ENCODE measurements at regions not wholly inside any gene's neighbourhood (a gene's known extent, or its start where the extent isn't known, plus 50 kb on each side); places are given as distances from the start of the nearest gene placed in this dataset.

- Mint-ChIP-seq H3K9me3 (no peaks in the 10 kb centered on the region), H3K27me3 (no peaks in the 10 kb centered on the region), H3K4me3 (no peak overlapping the region), H3K4me1 (ENCODE audit: low read depth) (no peaks in the 10 kb centered on the region), H3K27ac (no peak overlapping the region), H3K36me3 (ENCODE audit: low read depth) (no peaks in the 10 kb centered on the region)
- intact Hi-C loops (cut with micrococcal nuclease) = no loop called here
Observed at GRCh38 chr18:55073834-55074233, 114.6 kb upstream of the CCDC68 start.

- no peaks in the 10 kb centered on the region for H3K4me1 Mint-ChIP-seq (ENCODE audit: low read depth)
- intact Hi-C loops (cut with micrococcal nuclease) = no loop called here
- no peaks in the 10 kb centered on the region for H3K9me3 Mint-ChIP-seq
- no peak overlapping the region for H3K4me3 Mint-ChIP-seq
- H3K27ac Mint-ChIP-seq = no peak overlapping the region
- H3K27me3 Mint-ChIP-seq = no peaks in the 10 kb centered on the region
- no peaks in the 10 kb centered on the region for H3K36me3 Mint-ChIP-seq (ENCODE audit: low read depth)
Observed at GRCh38 chr18:55073116-55073515, 113.9 kb upstream of the CCDC68 start.

- H3K4me3 Mint-ChIP-seq = no peak overlapping the region
- intact Hi-C loops (cut with micrococcal nuclease) = no loop called here
- H3K27me3 Mint-ChIP-seq = no peaks in the 10 kb centered on the region
- no peaks in the 10 kb centered on the region for H3K9me3 Mint-ChIP-seq
- no peaks in the 10 kb centered on the region for H3K36me3 Mint-ChIP-seq (ENCODE audit: low read depth)
- no peak overlapping the region for H3K27ac Mint-ChIP-seq
- H3K4me1 Mint-ChIP-seq (ENCODE audit: low read depth) = no peaks in the 10 kb centered on the region
Observed at GRCh38 chr18:55072698-55073097, 113.4 kb upstream of the CCDC68 start.

GRCh38 chr18:55072181-55072580 lies 112.9 kb upstream of the CCDC68 start:
- no peak overlapping the region for H3K27ac Mint-ChIP-seq
- H3K4me3 Mint-ChIP-seq = no peak overlapping the region
- no peaks in the 10 kb centered on the region for H3K4me1 Mint-ChIP-seq (ENCODE audit: low read depth)
- intact Hi-C loops (cut with micrococcal nuclease) = no loop called here
- no peaks in the 10 kb centered on the region for H3K9me3 Mint-ChIP-seq
- no peaks in the 10 kb centered on the region for H3K36me3 Mint-ChIP-seq (ENCODE audit: low read depth)
- no peaks in the 10 kb centered on the region for H3K27me3 Mint-ChIP-seq

GRCh38 chr18:55069497-55069896 lies 110.2 kb upstream of the CCDC68 start:
- Mint-ChIP-seq H3K27me3 (no peaks in the 10 kb centered on the region), H3K4me3 (no peak overlapping the region), H3K36me3 (ENCODE audit: low read depth) (no peaks in the 10 kb centered on the region), H3K9me3 (no peaks in the 10 kb centered on the region), H3K4me1 (ENCODE audit: low read depth) (no peaks in the 10 kb centered on the region), H3K27ac (no peak overlapping the region)
- intact Hi-C loops (cut with micrococcal nuclease) = no loop called here

GRCh38 chr18:55064760-55065159 lies 105.5 kb upstream of the CCDC68 start:
- no peaks in the 10 kb centered on the region for H3K4me1 Mint-ChIP-seq (ENCODE audit: low read depth)
- no peaks in the 10 kb centered on the region for H3K9me3 Mint-ChIP-seq
- H3K4me3 Mint-ChIP-seq = no peak overlapping the region
- no peak overlapping the region for H3K27ac Mint-ChIP-seq
- H3K27me3 Mint-ChIP-seq = no peaks in the 10 kb centered on the region
- no peaks in the 10 kb centered on the region for H3K36me3 Mint-ChIP-seq (ENCODE audit: low read depth)
- intact Hi-C loops (cut with micrococcal nuclease) = no loop called here

GRCh38 chr18:55064073-55064472 lies 104.8 kb upstream of the CCDC68 start:
- Mint-ChIP-seq H3K36me3 (ENCODE audit: low read depth) (no peaks in the 10 kb centered on the region), H3K27me3 (no peaks in the 10 kb centered on the region), H3K4me3 (no peak overlapping the region), H3K9me3 (no peaks in the 10 kb centered on the region), H3K27ac (no peak overlapping the region), H3K4me1 (ENCODE audit: low read depth) (no peaks in the 10 kb centered on the region)
- intact Hi-C loops (cut with micrococcal nuclease) = no loop called here

GRCh38 chr18:55054021-55054990 lies 95.0 kb upstream of the CCDC68 start:
- H3K36me3 Mint-ChIP-seq (ENCODE audit: low read depth) = no peaks in the 10 kb centered on the region
- H3K27ac Mint-ChIP-seq = no peak overlapping the region
- H3K4me3 Mint-ChIP-seq = no peak overlapping the region
- H3K4me1 Mint-ChIP-seq (ENCODE audit: low read depth) = no peaks in the 10 kb centered on the region
- intact Hi-C loops (cut with micrococcal nuclease) = no loop called here
- no peaks in the 10 kb centered on the region for H3K27me3 Mint-ChIP-seq
- no peaks in the 10 kb centered on the region for H3K9me3 Mint-ChIP-seq

GRCh38 chr18:55048892-55049291 lies 89.6 kb upstream of the CCDC68 start:
- Mint-ChIP-seq H3K9me3 (no peaks in the 10 kb centered on the region), H3K36me3 (ENCODE audit: low read depth) (no peaks in the 10 kb centered on the region)
- intact Hi-C loops (cut with micrococcal nuclease) = no loop called here

GRCh38 chr18:55047546-55047945 lies 88.3 kb upstream of the CCDC68 start:
- H3K27ac Mint-ChIP-seq = no peak overlapping the region
- H3K36me3 Mint-ChIP-seq (ENCODE audit: low read depth) = no peaks in the 10 kb centered on the region
- no peaks in the 10 kb centered on the region for H3K4me1 Mint-ChIP-seq (ENCODE audit: low read depth)
- intact Hi-C loops (cut with micrococcal nuclease) = no loop called here
- no peak overlapping the region for H3K4me3 Mint-ChIP-seq
- no peaks in the 10 kb centered on the region for H3K9me3 Mint-ChIP-seq
- H3K27me3 Mint-ChIP-seq = no peaks in the 10 kb centered on the region

More at GRCh38 chr18:55048892-55049291, 89.6 kb upstream of the CCDC68 start:
- Mint-ChIP-seq H3K4me3 (no peak overlapping the region), H3K4me1 (ENCODE audit: low read depth) (no peaks in the 10 kb centered on the region), H3K27me3 (no peaks in the 10 kb centered on the region), H3K27ac (no peak overlapping the region)

GRCh38 chr18:55041366-55041765 lies 82.1 kb upstream of the CCDC68 start:
- no peak overlapping the region for H3K4me3 Mint-ChIP-seq
- intact Hi-C loops (cut with micrococcal nuclease) = no loop called here
- H3K27me3 Mint-ChIP-seq = no peaks in the 10 kb centered on the region
- no peak overlapping the region for H3K27ac Mint-ChIP-seq
- H3K36me3 Mint-ChIP-seq (ENCODE audit: low read depth) = no peaks in the 10 kb centered on the region
- no peaks in the 10 kb centered on the region for H3K9me3 Mint-ChIP-seq
- H3K4me1 Mint-ChIP-seq (ENCODE audit: low read depth) = no peaks in the 10 kb centered on the region

GRCh38 chr18:55038162-55038561 lies 78.9 kb upstream of the CCDC68 start:
- intact Hi-C loops (cut with micrococcal nuclease) = no loop called here
- H3K36me3 Mint-ChIP-seq (ENCODE audit: low read depth) = no peaks in the 10 kb centered on the region

GRCh38 chr18:55034742-55035141 lies 75.5 kb upstream of the CCDC68 start:
- H3K4me3 Mint-ChIP-seq = no peak overlapping the region
- intact Hi-C loops (cut with micrococcal nuclease) = no loop called here
- H3K27ac Mint-ChIP-seq = no peak overlapping the region
- H3K4me1 Mint-ChIP-seq (ENCODE audit: low read depth) = no peaks in the 10 kb centered on the region
- no peaks in the 10 kb centered on the region for H3K27me3 Mint-ChIP-seq
- no peaks in the 10 kb centered on the region for H3K9me3 Mint-ChIP-seq
- H3K36me3 Mint-ChIP-seq (ENCODE audit: low read depth) = no peaks in the 10 kb centered on the region

More at GRCh38 chr18:55038162-55038561, 78.9 kb upstream of the CCDC68 start:
- Mint-ChIP-seq H3K27ac (no peak overlapping the region), H3K9me3 (no peaks in the 10 kb centered on the region), H3K27me3 (no peaks in the 10 kb centered on the region), H3K4me3 (no peak overlapping the region), H3K4me1 (ENCODE audit: low read depth) (no peaks in the 10 kb centered on the region)

GRCh38 chr18:55031979-55032378 lies 72.7 kb upstream of the CCDC68 start:
- no peak overlapping the region for H3K4me3 Mint-ChIP-seq
- H3K27ac Mint-ChIP-seq = no peak overlapping the region
- no peaks in the 10 kb centered on the region for H3K36me3 Mint-ChIP-seq (ENCODE audit: low read depth)

GRCh38 chr18:55031576-55031975 lies 72.3 kb upstream of the CCDC68 start:
- no peak overlapping the region for H3K27ac Mint-ChIP-seq
- no peaks in the 10 kb centered on the region for H3K36me3 Mint-ChIP-seq (ENCODE audit: low read depth)
- H3K4me3 Mint-ChIP-seq = no peak overlapping the region
- H3K4me1 Mint-ChIP-seq (ENCODE audit: low read depth) = no peaks in the 10 kb centered on the region
- H3K27me3 Mint-ChIP-seq = no peaks in the 10 kb centered on the region
- no peaks in the 10 kb centered on the region for H3K9me3 Mint-ChIP-seq
- intact Hi-C loops (cut with micrococcal nuclease) = no loop called here

More at GRCh38 chr18:55031979-55032378, 72.7 kb upstream of the CCDC68 start:
- Mint-ChIP-seq H3K9me3 (no peaks in the 10 kb centered on the region), H3K27me3 (no peaks in the 10 kb centered on the region), H3K4me1 (ENCODE audit: low read depth) (no peaks in the 10 kb centered on the region)
- intact Hi-C loops (cut with micrococcal nuclease) = no loop called here

Measured in dendritic cell treated with granulocyte-macrophage colony-stimulating factor and Interleukin-4, amounts not matched to agents 40 ng/mL and 50 ng/mL, for 4 days (primary cell).